H4 (cell line): ENCODE measurements at regions not wholly inside any gene's neighbourhood (a gene's known extent, or its start where the extent isn't known, plus 50 kb on each side); places are given as distances from the start of the nearest gene placed in this dataset.

ENCODE experiments used
- DNase-seq: peaks from one replicate; pipeline ENCODE4 v3.0.0-alpha.2; 2015; ENCODE audit warnings: low spot score

DNA sequence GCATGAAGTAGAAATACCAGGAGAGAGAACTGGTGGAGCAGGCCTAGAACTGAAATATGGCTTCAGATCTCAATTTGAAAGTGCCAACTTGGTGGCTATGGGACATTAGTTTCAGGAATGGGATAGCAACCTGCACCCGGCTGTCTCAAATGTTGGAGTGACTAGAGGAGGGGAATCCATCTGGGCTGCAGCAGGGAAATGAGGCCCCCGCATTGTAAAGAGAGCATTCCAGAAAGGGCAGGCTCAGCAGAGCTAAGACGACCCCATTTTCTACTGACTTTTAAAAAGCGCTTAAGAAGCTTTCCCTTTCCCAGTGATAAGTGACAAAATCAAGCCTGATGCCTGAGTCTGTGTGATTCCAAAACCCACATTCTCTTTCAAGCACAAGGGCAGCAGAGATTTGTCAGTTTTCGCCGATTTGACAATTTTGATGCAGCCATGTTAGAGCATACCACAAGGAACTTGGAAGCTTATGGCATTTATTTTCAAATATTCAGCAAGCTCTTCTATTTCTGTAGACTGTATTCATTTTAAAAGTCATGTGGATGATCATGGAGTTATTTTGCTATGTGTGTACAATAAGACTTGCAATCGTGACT, 119.8 kb upstream of the ARHGAP28 start:
- no peak for DNase-seq

- no peak for DNase-seq
Measured at GRCh38 chr18:6610466-6610865, 119.0 kb upstream of the ARHGAP28 start.

DNA sequence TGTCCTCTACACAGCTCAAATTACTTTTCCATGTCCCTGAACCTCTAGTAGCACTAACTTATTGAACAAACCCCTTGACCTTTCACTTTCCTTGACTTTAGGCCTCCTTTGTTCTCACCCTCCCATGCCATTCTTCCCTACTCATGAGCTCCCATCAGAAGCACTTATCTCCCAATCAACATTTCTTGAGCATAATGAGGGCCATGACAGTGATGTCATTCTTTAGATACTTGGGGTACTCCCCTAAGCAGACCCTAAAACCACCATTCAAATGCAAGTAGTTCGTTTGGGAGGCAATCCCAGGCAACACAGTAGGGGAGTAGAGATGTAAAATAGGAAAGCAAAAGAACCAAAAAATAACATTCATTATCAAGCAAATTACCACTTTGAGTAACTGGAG, 115.9 kb upstream of the ARHGAP28 start:
- no peak for DNase-seq

GRCh38 chr18:6614952-6615351, 114.6 kb upstream of the ARHGAP28 start:
- no peak for DNase-seq

- DNase-seq, result no peak
Measured at GRCh38 chr18:6616981-6617380, 112.5 kb upstream of the ARHGAP28 start.

GRCh38 chr18:6621437-6621836, 108.1 kb upstream of the ARHGAP28 start:
- no peak for DNase-seq

GRCh38 chr18:6623278-6623677, 106.2 kb upstream of the ARHGAP28 start:
- no peak for DNase-seq

DNA sequence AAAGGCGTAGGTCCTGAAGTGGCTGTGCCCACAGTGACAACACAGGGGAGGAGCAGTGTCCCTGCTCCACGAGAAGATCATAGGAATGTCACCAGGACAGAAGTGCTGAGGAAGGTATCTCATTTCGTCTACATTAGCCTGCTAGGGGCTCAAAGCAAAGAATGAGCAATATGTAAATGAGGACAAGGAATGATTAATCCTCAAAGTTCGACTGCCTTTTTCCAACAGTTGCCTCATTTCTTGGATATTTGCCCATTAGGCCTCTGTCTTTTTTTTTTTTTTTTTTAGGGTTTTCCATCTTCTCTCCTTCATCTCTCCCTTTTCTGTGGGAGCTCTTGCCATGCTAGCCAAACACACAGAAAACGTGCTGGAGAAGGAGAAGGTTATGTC, 105.2 kb upstream of the ARHGAP28 start:
- peak; percentile 24 for DNase-seq

- no peak for DNase-seq
Measured at GRCh38 chr18:6624661-6625311, 104.7 kb upstream of the ARHGAP28 start.

DNA sequence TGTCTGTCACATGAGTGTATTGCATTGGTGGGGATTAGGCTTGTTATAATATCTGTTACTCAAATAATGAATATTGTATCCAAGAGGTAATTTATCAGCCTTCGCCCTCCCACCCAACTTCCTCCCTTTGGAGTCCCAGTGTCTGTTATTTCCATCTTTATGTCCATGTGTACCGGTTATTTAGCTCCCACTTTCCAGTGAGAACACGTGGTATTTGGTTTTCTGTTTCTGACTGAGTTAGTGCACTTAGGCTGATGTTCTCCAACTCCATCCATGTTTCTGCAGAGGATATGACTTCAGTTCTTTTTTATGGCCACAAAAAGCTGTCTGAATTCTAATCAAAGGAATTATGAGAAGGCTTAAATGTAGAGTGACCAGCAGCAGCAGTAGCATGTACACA, 104.0 kb upstream of the ARHGAP28 start:
- DNase-seq, result no peak

- no peak for DNase-seq
Measured at GRCh38 chr18:6626457-6626856, 103.1 kb upstream of the ARHGAP28 start.

DNA sequence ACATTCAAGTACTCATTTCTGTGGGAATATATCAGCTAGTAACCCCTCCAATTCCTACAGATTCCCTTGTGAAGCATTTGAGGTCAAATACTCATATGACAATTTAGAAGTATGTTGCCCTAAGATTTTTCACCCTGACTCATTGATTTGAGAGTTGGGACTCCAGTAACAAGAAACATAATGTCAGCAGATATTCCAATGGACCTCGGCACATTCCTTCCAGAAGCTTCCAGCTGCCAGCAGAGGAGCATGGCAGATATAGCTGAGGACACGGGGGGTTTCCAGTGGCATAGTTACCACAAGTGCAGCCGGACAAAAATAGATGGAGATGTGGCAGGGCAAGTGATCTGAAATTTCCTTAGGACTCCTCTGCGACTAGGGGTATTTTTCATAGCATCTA, 101.9 kb upstream of the ARHGAP28 start:
- DNase-seq, result no peak

DNA sequence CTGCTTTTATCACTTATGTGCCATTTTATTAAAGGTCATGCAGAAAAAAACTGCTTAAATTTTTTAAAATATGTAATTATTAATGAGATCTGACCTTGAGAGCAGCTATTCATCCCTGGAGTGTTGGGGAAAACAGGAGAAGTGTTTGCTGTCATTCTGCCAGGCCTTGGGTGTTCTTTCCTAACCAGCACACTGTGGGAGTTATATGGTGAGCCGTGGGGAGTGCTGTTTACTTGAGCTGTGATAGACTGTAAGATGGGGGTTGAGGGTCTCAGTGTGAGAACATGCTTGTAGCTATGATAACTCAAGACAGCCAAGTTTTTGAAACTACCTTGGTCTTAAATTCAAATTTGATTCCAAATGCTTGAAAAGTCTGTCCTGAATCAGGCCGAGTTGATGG, 101.3 kb upstream of the ARHGAP28 start:
- no peak for DNase-seq

DNA sequence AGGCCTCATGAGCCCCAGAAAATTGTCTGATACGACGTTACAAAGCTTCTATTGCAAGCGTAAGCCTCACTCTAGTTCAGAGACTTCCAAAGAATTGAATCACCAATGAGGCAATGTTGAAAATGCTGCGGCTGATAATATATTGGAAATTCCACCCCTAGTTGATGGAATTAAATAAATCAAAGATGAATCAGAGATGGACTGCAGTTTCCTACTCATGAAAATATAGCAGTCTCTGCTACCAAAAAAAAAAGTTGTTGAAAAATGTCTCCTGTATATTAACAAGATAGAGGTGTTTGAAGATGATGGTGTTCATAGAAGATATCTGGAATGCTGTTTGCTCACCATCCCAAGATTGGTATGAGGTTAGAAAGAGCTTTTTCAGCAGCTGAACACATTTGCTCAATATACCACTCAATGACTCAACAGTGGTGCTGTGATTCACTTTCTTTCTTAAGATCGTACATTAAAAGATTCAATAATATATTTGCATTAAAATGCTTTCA, 99.8 kb upstream of the ARHGAP28 start:
- no peak for DNase-seq

- DNase-seq, result no peak
Measured at GRCh38 chr18:6633310-6633709, 96.2 kb upstream of the ARHGAP28 start.

GRCh38 chr18:6636091-6636490, 93.4 kb upstream of the ARHGAP28 start:
- DNase-seq, result no peak

- DNase-seq, result no peak
Measured at GRCh38 chr18:6638447-6638846, 91.1 kb upstream of the ARHGAP28 start.

DNA sequence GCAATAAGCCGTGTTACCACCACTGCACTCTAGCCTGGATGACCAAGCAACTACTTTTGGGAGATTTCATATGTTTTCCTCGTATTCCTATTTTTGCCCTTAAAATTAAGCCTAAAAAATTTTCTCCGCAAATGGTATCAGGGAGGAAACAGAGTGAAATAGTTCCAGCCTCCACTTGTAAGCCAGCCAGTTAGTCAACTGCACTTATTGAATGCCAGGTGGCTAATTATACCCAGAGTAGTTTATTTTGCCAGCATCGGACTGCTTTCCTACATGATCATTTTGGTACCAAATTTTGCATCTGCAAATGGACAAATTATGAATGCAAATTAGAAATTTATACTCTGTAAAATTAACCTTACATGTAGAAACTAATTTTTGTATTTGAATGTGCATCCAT, 90.2 kb upstream of the ARHGAP28 start:
- DNase-seq, result no peak

DNA sequence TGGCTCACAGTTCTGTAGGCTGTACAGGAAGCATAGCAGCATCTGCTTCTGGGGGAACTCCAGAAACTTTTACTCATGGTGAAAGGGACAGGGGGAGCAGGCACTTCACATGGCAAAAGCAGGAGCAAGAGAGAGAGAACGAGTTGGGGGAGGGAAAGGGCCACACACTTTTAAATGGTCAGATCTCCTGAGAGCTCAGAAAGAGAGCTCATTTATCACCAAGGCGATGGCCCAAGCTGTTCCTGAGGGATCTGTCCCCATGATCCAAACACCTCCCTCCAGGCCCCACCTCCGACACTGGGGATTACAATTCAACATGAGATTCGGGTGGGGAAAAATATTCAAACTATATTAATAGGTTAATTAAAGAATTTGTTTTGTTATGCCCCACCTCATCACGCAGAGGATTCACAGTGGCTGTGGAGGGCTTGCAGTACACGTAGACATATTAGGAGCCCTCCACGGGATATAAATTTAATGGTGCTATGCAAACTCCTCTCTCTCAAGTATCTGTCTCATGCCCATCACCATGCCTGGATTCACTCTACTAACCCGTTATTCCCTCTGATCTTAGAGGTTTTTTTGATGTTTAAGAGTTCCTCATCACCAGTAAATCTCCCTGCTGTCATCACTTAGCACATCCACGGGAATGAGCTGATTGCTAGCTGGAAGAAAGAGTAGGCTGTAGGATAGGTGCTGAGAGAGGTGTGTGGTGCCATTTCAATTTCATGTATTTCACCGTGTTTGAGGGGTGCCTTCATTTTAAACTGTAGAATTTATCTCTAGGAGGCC, 84.5 kb upstream of the ARHGAP28 start:
- no peak for DNase-seq

DNA sequence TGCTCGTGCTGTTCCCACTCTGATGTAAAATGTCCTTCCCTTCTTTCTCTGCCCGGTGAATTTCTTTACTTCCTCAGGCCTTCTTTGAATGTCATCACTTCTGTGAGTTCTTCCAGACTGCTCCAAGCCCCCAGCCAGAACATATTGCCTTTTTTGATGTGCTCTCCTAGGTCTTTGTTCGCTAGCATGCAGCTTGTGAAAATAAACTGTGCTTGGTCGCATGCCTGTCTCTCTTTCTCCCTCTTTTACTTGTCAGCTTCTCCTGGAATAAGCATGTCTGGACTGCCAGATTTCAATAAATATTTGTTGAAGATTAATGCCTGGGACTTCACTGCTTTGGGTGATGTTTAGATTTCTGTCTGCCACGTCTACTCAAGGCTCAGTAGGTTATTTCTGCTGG, 82.7 kb upstream of the ARHGAP28 start:
- DNase-seq, result no peak

DNA sequence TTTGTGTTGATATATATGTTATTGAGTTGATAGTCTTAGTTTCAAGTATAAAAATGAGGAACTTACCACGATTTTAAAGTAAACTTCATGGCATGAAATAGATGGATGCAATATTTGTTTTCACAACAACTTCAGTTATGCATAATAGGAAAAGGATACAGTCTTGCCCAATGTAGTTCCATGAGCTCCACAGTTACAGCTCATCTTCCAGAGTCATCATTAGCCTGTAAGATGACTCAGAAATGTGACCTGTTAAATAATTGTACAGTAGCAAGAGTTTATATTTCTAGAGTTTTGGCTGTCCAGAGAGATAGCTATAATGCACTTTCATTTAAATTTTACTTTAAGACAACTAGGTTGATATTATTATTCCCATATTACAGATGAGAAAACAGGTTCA, 80.9 kb upstream of the ARHGAP28 start:
- DNase-seq, result no peak

DNA sequence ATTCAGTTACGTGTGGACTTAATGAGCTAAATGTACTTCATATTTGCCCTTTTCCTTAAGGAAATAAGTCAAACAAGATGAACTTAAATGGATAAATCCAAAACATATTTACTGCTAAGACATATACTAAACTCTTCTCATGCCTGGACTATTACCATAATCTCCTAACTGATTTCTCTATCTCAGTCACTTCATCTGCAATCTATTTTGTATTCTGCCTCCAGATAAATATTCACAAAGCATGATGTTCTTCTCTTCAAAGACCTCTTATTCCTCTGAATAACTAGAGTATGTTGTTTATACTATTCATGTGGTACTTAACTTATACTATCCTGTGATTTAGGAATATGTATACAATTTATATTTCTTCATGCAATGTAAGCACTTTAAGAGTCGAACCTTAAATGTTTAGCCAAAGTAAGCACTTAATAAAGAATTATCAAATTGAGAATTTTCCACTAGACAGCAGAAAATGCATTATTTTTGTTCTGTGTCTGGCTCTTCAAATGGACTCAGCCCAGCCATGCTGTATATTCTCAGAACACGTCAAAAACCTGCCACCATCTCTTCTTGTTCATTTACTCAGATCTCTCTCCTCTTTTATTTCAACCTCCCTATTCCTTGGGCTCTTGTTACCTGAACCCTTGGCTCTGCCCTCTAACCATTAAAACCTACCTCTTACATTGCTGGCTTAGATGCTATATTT, 79.9 kb upstream of the ARHGAP28 start:
- DNase-seq, result no peak
